ENCODE measurements at regions not wholly inside any gene's neighbourhood (a gene's known extent, or its start where the extent isn't known, plus 50 kb on each side); places are given as distances from the start of the nearest gene placed in this dataset.

DNA sequence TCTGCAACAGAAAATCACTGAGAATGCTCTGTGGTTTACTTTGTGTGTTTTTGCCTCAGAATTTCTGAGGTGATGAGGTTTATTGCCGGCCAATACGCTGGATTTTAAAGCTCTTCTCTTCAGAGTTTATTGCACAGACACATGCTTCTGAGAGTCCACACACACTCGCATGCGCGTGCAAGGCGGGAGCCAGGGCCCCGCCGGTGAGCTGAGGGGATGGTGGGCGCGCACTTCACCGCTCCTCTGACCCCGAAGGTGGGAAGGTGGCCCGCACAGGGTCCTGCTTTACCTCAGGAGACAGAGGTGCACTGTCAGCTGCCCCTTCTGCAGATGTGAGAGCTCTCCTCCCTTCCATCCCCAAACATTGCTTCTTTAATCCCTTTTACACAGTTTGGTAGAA lies 158.4 kb upstream of the MAGI3 start:
- H3K4me3 Mint-ChIP-seq (ENCODE audit: unreplicated experiment), result no peak overlapping the region
- peaks cover 24% of the 10 kb centered on the region for H3K27me3 Mint-ChIP-seq (ENCODE audit: unreplicated experiment)
- no peaks in the 10 kb centered on the region for H3K36me3 Mint-ChIP-seq (ENCODE audit: unreplicated experiment)
- no peak overlapping the region for H3K27ac Mint-ChIP-seq (ENCODE audit: unreplicated experiment)
- no peak for DNase-seq (ENCODE audit: extremely low spot score, unreplicated experiment)
- TF ChIP-seq, protein P1, sequence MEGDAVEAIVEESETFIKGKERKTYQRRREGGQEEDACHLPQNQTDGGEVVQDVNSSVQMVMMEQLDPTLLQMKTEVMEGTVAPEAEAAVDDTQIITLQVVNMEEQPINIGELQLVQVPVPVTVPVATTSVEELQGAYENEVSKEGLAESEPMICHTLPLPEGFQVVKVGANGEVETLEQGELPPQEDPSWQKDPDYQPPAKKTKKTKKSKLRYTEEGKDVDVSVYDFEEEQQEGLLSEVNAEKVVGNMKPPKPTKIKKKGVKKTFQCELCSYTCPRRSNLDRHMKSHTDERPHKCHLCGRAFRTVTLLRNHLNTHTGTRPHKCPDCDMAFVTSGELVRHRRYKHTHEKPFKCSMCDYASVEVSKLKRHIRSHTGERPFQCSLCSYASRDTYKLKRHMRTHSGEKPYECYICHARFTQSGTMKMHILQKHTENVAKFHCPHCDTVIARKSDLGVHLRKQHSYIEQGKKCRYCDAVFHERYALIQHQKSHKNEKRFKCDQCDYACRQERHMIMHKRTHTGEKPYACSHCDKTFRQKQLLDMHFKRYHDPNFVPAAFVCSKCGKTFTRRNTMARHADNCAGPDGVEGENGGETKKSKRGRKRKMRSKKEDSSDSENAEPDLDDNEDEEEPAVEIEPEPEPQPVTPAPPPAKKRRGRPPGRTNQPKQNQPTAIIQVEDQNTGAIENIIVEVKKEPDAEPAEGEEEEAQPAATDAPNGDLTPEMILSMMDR (IDR thresholded peaks at IDR 0.05), result no peak
- no peaks in the 10 kb centered on the region for H3K9me3 Mint-ChIP-seq (ENCODE audit: unreplicated experiment)
- H3K4me1 Mint-ChIP-seq (ENCODE audit: unreplicated experiment), result no peaks in the 10 kb centered on the region

DNA sequence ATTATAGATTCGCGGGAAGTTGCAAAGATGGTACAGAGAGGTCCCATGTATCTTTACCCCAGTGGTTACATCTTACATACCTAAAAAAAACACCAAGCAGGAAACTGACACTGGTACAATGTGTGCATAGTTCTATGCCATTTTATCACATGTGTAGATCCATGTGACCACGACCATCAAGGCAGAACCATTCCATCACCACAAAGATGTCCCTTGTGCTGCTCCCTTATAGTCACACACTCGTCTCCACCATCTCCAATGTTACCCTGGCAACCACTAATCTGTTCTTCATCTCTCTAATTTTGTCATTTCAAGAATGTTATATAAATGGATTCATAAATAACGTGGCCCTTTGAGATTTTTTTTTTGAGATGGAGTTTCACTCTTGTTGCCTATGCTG lies 156.9 kb upstream of the MAGI3 start:
- Mint-ChIP-seq H3K27ac (ENCODE audit: unreplicated experiment) (no peak overlapping the region), H3K27me3 (ENCODE audit: unreplicated experiment) (peaks cover 20% of the 10 kb centered on the region), H3K9me3 (ENCODE audit: unreplicated experiment) (no peaks in the 10 kb centered on the region), H3K36me3 (ENCODE audit: unreplicated experiment) (no peaks in the 10 kb centered on the region), H3K4me1 (ENCODE audit: unreplicated experiment) (no peaks in the 10 kb centered on the region), H3K4me3 (ENCODE audit: unreplicated experiment) (no peak overlapping the region)
- TF ChIP-seq, protein P1 (IDR thresholded peaks at IDR 0.05), result no peak
- DNase-seq (ENCODE audit: extremely low spot score, unreplicated experiment), result no peak

- H3K4me1 Mint-ChIP-seq (ENCODE audit: unreplicated experiment), result no peaks in the 10 kb centered on the region
Observed at GRCh38 chr1:113241237-113241636, 149.1 kb upstream of the MAGI3 start.

GRCh38 chr1:113242481-113242880 lies 147.8 kb upstream of the MAGI3 start:
- H3K36me3 Mint-ChIP-seq (ENCODE audit: unreplicated experiment), result no peaks in the 10 kb centered on the region
- TF ChIP-seq, protein P1 (IDR thresholded peaks at IDR 0.05), result no peak
- H3K4me1 Mint-ChIP-seq (ENCODE audit: unreplicated experiment), result no peaks in the 10 kb centered on the region
- H3K27me3 Mint-ChIP-seq (ENCODE audit: unreplicated experiment), result peaks cover 35% of the 10 kb centered on the region
- no peaks in the 10 kb centered on the region for H3K9me3 Mint-ChIP-seq (ENCODE audit: unreplicated experiment)
- DNase-seq (ENCODE audit: extremely low spot score, unreplicated experiment), result no peak
- no peak overlapping the region for H3K4me3 Mint-ChIP-seq (ENCODE audit: unreplicated experiment)
- H3K27ac Mint-ChIP-seq (ENCODE audit: unreplicated experiment), result no peak overlapping the region

More at GRCh38 chr1:113241237-113241636, 149.1 kb upstream of the MAGI3 start:
- Mint-ChIP-seq H3K36me3 (ENCODE audit: unreplicated experiment) (no peaks in the 10 kb centered on the region), H3K9me3 (ENCODE audit: unreplicated experiment) (no peaks in the 10 kb centered on the region), H3K4me3 (ENCODE audit: unreplicated experiment) (no peak overlapping the region), H3K27ac (ENCODE audit: unreplicated experiment) (no peak overlapping the region), H3K27me3 (ENCODE audit: unreplicated experiment) (peaks cover 29% of the 10 kb centered on the region)
- TF ChIP-seq, protein P1 (IDR thresholded peaks at IDR 0.05), result no peak
- no peak for DNase-seq (ENCODE audit: extremely low spot score, unreplicated experiment)

DNA sequence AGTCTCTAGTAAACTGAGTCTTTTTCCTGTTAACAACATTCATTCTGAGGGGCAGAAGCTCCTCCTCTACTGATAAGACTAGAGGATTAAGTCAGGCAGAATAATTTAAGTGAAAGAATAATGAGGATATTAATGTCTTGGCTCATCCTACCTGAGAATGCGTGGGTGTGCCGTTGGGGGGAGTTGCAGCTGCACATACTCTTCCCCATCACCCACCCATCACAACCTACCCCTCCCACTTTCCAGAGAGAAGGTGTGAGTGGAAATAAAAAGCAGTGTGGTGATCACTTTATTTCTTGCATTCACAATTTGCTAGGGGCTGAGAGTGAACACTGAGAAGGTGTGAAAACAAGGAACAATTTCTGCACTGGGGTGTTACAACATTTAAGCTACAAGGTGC lies 146.8 kb upstream of the MAGI3 start:
- TF ChIP-seq, protein P1 (IDR thresholded peaks at IDR 0.05), result no peak
- no peaks in the 10 kb centered on the region for H3K36me3 Mint-ChIP-seq (ENCODE audit: unreplicated experiment)
- no peaks in the 10 kb centered on the region for H3K4me1 Mint-ChIP-seq (ENCODE audit: unreplicated experiment)

More for the DNA sequence above, 146.8 kb upstream of the MAGI3 start:
- DNase-seq (ENCODE audit: extremely low spot score, unreplicated experiment), result no peak
- H3K9me3 Mint-ChIP-seq (ENCODE audit: unreplicated experiment), result no peaks in the 10 kb centered on the region
- no peak overlapping the region for H3K4me3 Mint-ChIP-seq (ENCODE audit: unreplicated experiment)
- H3K27ac Mint-ChIP-seq (ENCODE audit: unreplicated experiment), result no peak overlapping the region
- H3K27me3 Mint-ChIP-seq (ENCODE audit: unreplicated experiment), result peaks cover 31% of the 10 kb centered on the region

All from osteocyte (in vitro differentiated cells).